ENCODE measurements at regions not wholly inside any gene's neighbourhood (a gene's known extent, or its start where the extent isn't known, plus 50 kb on each side); places are given as distances from the start of the nearest gene placed in this dataset.

- DNase-seq (ENCODE audit: extremely low read depth in 1 of 11, low read depth in 9 of 11, low spot score in 4 of 11): no peak
These were observed 51.9 kb upstream of the RMDN2 start for GRCh38 chr2:37873229-37873628.

GRCh38 chr2:37873749-37874330 is 51.2 kb upstream of the RMDN2 start:
- no peak for DNase-seq (ENCODE audit: extremely low read depth in 1 of 11, low read depth in 9 of 11, low spot score in 4 of 11)

GRCh38 chr2:37874470-37874869 is 50.6 kb upstream of the RMDN2 start:
- no peak for DNase-seq (ENCODE audit: extremely low read depth in 1 of 11, low read depth in 9 of 11, low spot score in 4 of 11)

Data from renal cortex interstitium (tissue), 11 donors.